Duodenal mucosa (tissue), 2 donors: ENCODE measurements at regions not wholly inside any gene's neighbourhood (a gene's known extent, or its start where the extent isn't known, plus 50 kb on each side); places are given as distances from the start of the nearest gene placed in this dataset.

ENCODE experiments used
- H3K27ac ChIP-seq: one replicate; pipeline ENCODE4 v1.7.0; 2013; ENCODE audit warnings: low read depth, low read length
- H3K27me3 ChIP-seq, 2 donors: one replicate each; pipeline ENCODE4 v1.7.0; 2013; ENCODE audit warnings: low read length in 2 of 2, control low read depth in 1 of 2; ENCODE audit not compliant: insufficient read depth in 2 of 2, control insufficient read depth in 1 of 2
- H3K36me3 ChIP-seq, 2 donors: one replicate each; pipeline ENCODE4 v1.7.0; 2013; ENCODE audit warnings: low read length in 2 of 2, control low read depth in 1 of 2; ENCODE audit not compliant: insufficient read depth in 2 of 2, control insufficient read depth in 1 of 2
- H3K4me1 ChIP-seq, 2 donors: one replicate each; pipeline ENCODE4 v1.7.0; 2013; ENCODE audit warnings: low read length in 2 of 2, control low read depth in 1 of 2; ENCODE audit not compliant: insufficient read depth in 2 of 2, control insufficient read depth in 1 of 2
- H3K4me3 ChIP-seq, 2 donors: one replicate each; pipeline ENCODE4 v1.7.0; 2013; ENCODE audit warnings: low read length in 2 of 2, low read depth in 1 of 2
- H3K9ac ChIP-seq, 2 donors: one replicate each; pipeline ENCODE4 v1.7.0; 2013; ENCODE audit warnings: low read length in 2 of 2, low read depth in 1 of 2
- H3K9me3 ChIP-seq, 2 donors: one replicate each; pipeline ENCODE4 v1.7.0; 2013; ENCODE audit warnings: low read length in 2 of 2, control low read depth in 1 of 2; ENCODE audit not compliant: control insufficient read depth in 1 of 2

DNA sequence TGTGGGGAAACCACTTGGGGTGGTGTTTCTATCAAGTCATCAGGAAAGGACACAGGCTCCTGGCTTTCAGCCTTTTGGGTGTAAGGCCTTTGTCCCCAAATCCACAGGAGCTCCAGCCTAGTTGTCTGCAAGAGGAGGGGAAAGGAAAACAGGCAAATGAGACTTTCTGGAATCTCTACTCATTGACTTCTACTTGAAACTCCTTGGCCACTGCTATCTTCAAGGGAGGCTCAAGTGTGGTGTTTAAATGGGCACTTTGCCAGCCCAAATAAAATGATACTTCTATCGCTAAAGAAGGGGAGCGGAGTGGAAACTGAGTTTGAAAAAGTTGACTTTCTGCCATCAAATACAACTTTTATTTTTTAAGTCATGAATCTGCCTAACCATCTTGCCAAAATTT is 445.9 kb upstream of the RGS6 start:
- H3K4me1 ChIP-seq = peaks cover 0 to 6% of the 10 kb centered on the region in 2 donors
- no peaks in the 10 kb centered on the region for H3K27me3 ChIP-seq
- no peak overlapping the region for H3K4me3 ChIP-seq
- no peaks in the 10 kb centered on the region for H3K9me3 ChIP-seq
- H3K36me3 ChIP-seq = peaks cover 0 to 4% of the 10 kb centered on the region in 2 donors
- H3K9ac ChIP-seq = no peak overlapping the region
- H3K27ac ChIP-seq = no peak overlapping the region

DNA sequence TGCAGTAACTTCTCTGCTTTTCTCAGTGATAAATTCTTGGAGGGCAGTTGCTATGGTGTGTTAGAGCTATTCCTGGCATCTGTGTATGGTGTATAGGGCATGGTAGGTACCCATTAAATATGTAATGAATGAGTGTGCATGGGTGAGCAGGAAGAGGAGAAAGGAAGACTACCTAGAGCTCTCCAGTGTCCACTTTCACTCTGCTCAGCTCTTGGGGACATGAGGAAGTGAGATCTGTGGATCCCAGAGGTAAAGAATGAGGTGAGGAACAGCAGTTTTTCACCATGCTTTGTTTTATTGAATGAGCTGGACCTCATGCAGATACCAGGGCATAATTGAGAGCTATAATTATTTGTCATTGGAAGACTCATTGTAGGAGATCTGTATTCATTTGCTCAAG is 444.8 kb upstream of the RGS6 start:
- no peaks in the 10 kb centered on the region for H3K27me3 ChIP-seq
- H3K4me3 ChIP-seq = no peak overlapping the region
- no peak overlapping the region for H3K27ac ChIP-seq
- no peaks in the 10 kb centered on the region for H3K9me3 ChIP-seq
- H3K9ac ChIP-seq = no peak overlapping the region
- H3K4me1 ChIP-seq = peaks cover 0 to 6% of the 10 kb centered on the region in 2 donors
- peaks cover 0 to 4% of the 10 kb centered on the region in 2 donors for H3K36me3 ChIP-seq

DNA sequence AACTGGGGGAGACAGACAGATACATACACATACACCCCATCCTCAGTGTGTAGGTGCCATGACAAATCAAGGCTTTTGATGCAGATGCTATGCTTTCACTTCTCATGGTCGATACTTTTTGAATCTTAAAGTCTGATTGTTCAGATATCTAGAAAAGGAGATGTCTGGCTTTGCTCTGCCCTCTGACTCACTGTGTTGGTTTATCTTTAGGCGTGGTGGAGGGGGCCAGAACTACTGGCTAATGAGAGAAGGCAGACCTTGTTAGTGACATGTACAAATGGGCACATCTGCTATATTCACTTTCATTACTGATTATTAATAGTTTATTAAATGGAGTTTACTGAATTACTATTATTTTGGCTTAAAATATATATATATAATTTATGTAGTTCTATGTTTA is 444.3 kb upstream of the RGS6 start:
- peaks cover 0 to 6% of the 10 kb centered on the region in 2 donors for H3K4me1 ChIP-seq
- H3K9ac ChIP-seq = no peak overlapping the region
- no peaks in the 10 kb centered on the region for H3K9me3 ChIP-seq
- H3K36me3 ChIP-seq = peaks cover 0 to 4% of the 10 kb centered on the region in 2 donors
- no peaks in the 10 kb centered on the region for H3K27me3 ChIP-seq
- H3K27ac ChIP-seq = no peak overlapping the region
- H3K4me3 ChIP-seq = no peak overlapping the region

DNA sequence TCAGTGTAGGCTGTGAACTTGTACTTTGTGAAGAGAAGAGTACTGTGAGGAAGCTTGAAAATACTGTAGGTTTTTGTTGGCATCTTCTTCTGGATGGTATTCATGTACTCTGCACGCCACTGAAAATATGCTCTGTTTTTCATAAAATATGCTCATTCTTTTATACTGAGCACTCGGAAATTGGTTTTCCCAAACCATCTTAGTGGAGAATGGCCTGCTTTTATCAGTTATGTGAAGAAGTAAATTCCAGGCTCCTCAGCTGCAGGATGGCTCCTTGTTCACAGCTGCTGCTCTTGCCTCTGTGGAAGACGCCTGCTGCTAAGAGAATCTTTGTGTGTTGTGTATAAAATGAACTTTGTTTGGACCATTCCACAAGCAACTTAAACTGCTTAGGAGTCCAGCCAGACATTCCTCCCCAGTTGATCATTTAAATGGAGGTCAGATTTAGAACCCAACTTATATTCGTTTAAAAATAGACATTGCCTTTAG is 443.5 kb upstream of the RGS6 start:
- Histone ChIP-seq H3K27ac (no peak overlapping the region), H3K36me3 (peaks cover 0 to 2% of the 10 kb centered on the region in 2 donors)

DNA sequence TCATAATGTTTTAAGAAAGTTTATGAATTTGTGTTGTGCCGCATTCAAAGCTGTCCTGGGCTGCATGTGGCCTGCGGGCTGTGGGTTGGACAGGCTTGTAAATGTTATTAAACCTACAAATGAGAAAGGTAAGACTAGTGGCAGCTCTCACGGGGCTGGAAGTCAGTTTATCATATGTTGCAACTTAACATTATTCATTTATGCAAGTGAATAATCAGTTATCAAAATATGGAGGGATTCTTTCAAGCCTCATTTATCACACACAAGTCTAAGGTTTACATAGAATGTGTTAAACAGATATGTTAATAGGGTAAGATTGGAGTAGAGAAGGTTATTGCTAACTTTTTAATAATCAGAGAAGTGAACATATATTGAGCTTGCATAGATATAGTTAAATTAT is 442.5 kb upstream of the RGS6 start:
- H3K36me3 ChIP-seq = no peaks in the 10 kb centered on the region
- no peaks in the 10 kb centered on the region for H3K27me3 ChIP-seq
- H3K4me1 ChIP-seq = peaks cover 0 to 6% of the 10 kb centered on the region in 2 donors
- H3K9ac ChIP-seq = no peak overlapping the region
- no peaks in the 10 kb centered on the region for H3K9me3 ChIP-seq
- H3K27ac ChIP-seq = no peak overlapping the region
- no peak overlapping the region for H3K4me3 ChIP-seq

More for the DNA sequence above, 443.5 kb upstream of the RGS6 start:
- no peak overlapping the region for H3K9ac ChIP-seq
- H3K27me3 ChIP-seq = no peaks in the 10 kb centered on the region
- H3K4me1 ChIP-seq = peaks cover 0 to 6% of the 10 kb centered on the region in 2 donors
- H3K4me3 ChIP-seq = no peak overlapping the region
- H3K9me3 ChIP-seq = no peaks in the 10 kb centered on the region

DNA sequence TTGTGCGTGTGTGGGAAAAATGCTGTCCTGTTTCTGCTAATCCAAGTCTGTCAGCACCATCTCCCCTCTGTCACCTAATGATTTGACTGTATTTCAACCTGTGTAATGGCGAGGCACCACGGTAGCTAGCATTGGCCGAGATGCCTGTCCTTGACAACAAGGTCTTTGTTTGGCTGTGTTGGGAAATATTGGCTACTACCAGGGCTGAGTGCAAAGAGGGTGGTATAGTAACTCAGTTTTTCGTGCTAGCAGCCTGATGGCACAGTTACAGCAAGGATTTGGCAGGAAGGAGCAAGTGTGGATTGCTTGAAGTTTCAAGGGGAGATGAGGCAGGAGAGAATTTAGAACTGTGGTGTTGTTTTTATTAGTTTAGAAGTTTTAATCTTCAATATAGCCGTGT is 440.3 kb upstream of the RGS6 start:
- no peak overlapping the region for H3K4me3 ChIP-seq
- no peak overlapping the region for H3K27ac ChIP-seq
- no peaks in the 10 kb centered on the region for H3K27me3 ChIP-seq
- no peaks in the 10 kb centered on the region for H3K36me3 ChIP-seq
- H3K9ac ChIP-seq = no peak overlapping the region
- no peaks in the 10 kb centered on the region for H3K9me3 ChIP-seq
- peaks cover 0 to 6% of the 10 kb centered on the region in 2 donors for H3K4me1 ChIP-seq

DNA sequence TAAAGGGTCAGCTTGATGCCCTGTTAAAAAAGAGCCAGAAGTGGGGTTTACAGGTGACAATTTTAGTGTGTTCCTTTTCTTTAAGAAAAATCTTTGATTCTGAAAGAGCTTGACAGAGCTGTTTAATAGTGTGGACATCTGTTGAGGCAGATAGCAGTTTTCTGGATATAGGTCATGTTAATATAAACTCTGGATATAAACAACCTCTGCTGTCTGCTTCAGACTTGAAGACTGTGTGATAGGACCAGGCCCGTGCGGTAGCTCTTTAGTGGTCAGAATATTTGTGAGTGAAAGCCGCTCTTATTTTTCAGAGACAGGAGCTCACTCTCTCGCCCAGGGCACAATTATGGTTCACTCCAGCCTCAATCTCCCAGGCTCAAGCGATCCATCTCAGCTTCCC is 439.9 kb upstream of the RGS6 start:
- H3K4me3 ChIP-seq = no peak overlapping the region

DNA sequence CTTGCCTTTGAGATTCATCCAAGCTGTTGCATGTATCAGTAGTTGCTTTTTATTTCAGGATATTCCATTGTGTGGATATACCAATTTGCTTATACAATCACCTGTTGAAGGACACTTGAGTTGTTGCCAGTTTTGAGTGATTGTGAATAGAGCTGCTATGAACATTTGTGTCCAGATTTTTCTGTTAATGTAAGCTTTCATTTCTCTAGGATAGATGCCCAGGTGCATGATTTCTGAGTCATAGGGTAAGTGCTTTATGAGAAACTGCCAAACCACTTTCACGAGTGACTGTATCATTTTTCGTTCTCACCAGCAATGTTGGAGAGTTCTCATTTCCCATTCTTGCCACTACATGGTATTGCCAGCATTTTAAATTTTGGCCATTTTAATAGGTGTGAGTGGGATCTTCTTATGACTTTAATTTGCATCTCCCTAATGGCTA is 434.6 kb upstream of the RGS6 start:
- H3K36me3 ChIP-seq = no peaks in the 10 kb centered on the region
- no peak overlapping the region for H3K27ac ChIP-seq
- H3K9me3 ChIP-seq = no peaks in the 10 kb centered on the region
- no peak overlapping the region for H3K4me3 ChIP-seq
- H3K9ac ChIP-seq = no peak overlapping the region
- H3K4me1 ChIP-seq = no peaks in the 10 kb centered on the region
- no peaks in the 10 kb centered on the region for H3K27me3 ChIP-seq

More for the DNA sequence above, 439.9 kb upstream of the RGS6 start:
- H3K27me3 ChIP-seq = no peaks in the 10 kb centered on the region
- H3K4me1 ChIP-seq = peaks cover 0 to 6% of the 10 kb centered on the region in 2 donors
- no peaks in the 10 kb centered on the region for H3K36me3 ChIP-seq
- no peak overlapping the region for H3K27ac ChIP-seq
- no peaks in the 10 kb centered on the region for H3K9me3 ChIP-seq
- no peak overlapping the region for H3K9ac ChIP-seq

DNA sequence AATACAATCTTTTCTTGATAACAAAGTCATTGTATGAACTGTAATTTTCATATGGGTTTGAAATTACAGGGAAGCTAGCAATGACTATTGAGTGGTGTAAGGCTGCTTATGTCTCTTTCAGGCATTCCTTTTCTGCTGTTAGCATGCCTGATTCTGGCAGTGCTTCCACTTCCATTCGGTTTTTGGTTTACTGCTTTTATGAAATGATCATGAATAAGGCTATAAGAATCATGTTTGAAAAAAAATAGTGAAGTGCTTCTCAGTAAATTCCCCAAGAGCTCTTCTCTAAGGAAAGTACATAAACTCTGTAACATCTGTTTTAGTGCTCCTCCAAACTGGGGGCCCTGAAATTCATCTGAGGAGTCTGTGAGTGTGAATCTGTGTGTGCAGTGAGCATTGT is 434.0 kb upstream of the RGS6 start:
- H3K9me3 ChIP-seq = no peaks in the 10 kb centered on the region
- no peak overlapping the region for H3K4me3 ChIP-seq
- no peaks in the 10 kb centered on the region for H3K27me3 ChIP-seq
- H3K27ac ChIP-seq = no peak overlapping the region
- no peak overlapping the region for H3K9ac ChIP-seq
- H3K4me1 ChIP-seq = no peaks in the 10 kb centered on the region
- no peaks in the 10 kb centered on the region for H3K36me3 ChIP-seq

DNA sequence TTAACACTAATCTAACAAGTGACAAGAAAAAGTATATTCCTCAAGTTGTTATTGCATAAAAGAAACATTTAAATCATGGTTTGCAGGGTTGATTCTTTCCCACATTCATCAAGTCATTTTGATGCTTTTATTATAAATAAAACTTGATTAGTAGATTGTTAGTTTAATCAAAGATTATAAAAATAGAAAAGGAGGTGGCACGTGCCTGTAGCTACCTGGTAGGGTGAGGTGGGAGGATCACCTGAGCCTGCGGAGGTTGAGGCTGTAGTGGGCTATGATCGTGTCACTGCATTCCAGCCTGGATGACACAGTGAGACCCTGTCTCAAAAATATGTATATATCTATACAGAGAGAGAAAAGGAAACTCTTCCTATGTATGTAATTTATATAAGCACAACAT is 433.2 kb upstream of the RGS6 start:
- no peaks in the 10 kb centered on the region for H3K27me3 ChIP-seq
- H3K27ac ChIP-seq = no peak overlapping the region
- H3K9me3 ChIP-seq = no peaks in the 10 kb centered on the region
- H3K4me3 ChIP-seq = no peak overlapping the region
- H3K9ac ChIP-seq = no peak overlapping the region
- H3K4me1 ChIP-seq = no peaks in the 10 kb centered on the region
- no peaks in the 10 kb centered on the region for H3K36me3 ChIP-seq

DNA sequence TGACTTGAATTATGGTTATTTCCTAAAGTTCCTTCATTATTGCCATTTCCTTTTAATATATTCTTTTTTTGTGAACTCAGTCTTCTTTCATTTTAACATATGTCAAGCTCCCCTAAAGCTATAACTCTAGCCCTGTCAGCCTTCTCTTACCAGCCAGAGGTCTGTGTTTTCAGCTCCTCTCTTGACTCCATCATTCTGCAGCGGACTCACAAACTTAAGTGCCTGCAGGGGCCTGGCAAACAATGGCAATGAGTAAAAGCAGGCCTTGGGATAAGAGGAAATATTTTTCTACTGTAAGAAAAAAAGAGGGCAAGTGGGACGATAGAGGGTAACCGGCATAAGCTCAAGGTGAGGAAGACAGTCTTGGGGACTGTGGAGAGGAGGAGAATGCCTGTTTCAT is 424.5 kb upstream of the RGS6 start:
- peaks cover 0 to 1% of the 10 kb centered on the region in 2 donors for H3K36me3 ChIP-seq
- no peak overlapping the region for H3K4me3 ChIP-seq
- H3K4me1 ChIP-seq = no peaks in the 10 kb centered on the region
- no peaks in the 10 kb centered on the region for H3K27me3 ChIP-seq
- H3K9me3 ChIP-seq = no peaks in the 10 kb centered on the region
- H3K27ac ChIP-seq = no peak overlapping the region
- H3K9ac ChIP-seq = no peak overlapping the region
